ENCODE measurements at regions not wholly inside any gene's neighbourhood (a gene's known extent, or its start where the extent isn't known, plus 50 kb on each side); places are given as distances from the start of the nearest gene placed in this dataset.

DNA sequence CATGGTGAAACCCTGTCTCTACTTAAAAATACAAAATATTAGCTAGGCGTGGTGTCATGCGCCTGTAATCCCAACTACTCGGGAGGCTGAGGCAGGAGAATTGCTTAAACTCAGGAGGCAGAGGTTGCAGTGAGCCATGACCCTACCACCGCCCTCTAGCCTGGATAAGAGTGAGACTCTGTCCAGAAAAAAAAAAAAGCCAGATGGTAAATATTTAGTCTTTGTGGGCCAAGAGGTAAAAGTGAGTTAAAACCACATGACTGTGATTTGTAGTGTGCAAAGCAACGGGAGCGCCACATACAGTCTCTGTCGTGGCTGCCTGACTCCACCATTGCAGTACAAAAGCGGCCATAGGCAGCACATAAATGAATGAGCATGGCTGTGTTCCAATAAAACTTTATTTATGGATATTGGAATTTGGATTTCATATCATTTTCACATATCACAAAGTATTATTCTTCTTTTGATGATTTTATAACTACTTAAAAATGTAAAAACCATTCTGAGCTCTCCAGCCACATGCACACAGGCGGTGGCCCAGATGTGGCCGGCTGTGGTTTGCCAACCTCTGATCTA is 51.8 kb upstream of the CASZ1 start:
- TF ChIP-seq, protein P1, sequence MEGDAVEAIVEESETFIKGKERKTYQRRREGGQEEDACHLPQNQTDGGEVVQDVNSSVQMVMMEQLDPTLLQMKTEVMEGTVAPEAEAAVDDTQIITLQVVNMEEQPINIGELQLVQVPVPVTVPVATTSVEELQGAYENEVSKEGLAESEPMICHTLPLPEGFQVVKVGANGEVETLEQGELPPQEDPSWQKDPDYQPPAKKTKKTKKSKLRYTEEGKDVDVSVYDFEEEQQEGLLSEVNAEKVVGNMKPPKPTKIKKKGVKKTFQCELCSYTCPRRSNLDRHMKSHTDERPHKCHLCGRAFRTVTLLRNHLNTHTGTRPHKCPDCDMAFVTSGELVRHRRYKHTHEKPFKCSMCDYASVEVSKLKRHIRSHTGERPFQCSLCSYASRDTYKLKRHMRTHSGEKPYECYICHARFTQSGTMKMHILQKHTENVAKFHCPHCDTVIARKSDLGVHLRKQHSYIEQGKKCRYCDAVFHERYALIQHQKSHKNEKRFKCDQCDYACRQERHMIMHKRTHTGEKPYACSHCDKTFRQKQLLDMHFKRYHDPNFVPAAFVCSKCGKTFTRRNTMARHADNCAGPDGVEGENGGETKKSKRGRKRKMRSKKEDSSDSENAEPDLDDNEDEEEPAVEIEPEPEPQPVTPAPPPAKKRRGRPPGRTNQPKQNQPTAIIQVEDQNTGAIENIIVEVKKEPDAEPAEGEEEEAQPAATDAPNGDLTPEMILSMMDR (IDR thresholded peaks at IDR 0.05): no peak
- TF ChIP-seq POLR2A (IDR thresholded peaks at IDR 0.05): no peak

Measured in body of pancreas (tissue), 4 donors.